GM19452 (cell line): ENCODE measurements at regions not wholly inside any gene's neighbourhood (a gene's known extent, or its start where the extent isn't known, plus 50 kb on each side); places are given as distances from the start of the nearest gene placed in this dataset.
"Not testable (repeated sequence)": the region's sequence is repeated elsewhere in the genome, so short reads cannot be mapped to it uniquely, and the experiment has no call there.

ENCODE experiments used
- ATAC-seq: cut with Tn5 transposase; IDR thresholded peaks from one replicate; pipeline ENCODE4 v1.9.1; 2021; ENCODE audit not compliant: unreplicated experiment

- ATAC-seq: no peak
Measured at GRCh38 chr1:208682664-208683013, 438.5 kb upstream of the PLXNA2 start.

GRCh38 chr1:208683141-208683540 is 439.0 kb upstream of the PLXNA2 start:
- ATAC-seq: no peak

- ATAC-seq: no peak
Measured at GRCh38 chr1:208684192-208684591, 440.0 kb upstream of the PLXNA2 start.

GRCh38 chr1:208686592-208686991 is 442.4 kb upstream of the PLXNA2 start:
- ATAC-seq: no peak

GRCh38 chr1:208688656-208689315 is 444.6 kb upstream of the PLXNA2 start:
- ATAC-seq: no peak

- no peak for ATAC-seq
Measured at GRCh38 chr1:208691012-208691411, 446.8 kb upstream of the PLXNA2 start.

GRCh38 chr1:208709981-208710380 is 465.8 kb upstream of the PLXNA2 start:
- ATAC-seq: no peak

GRCh38 chr1:208714323-208714722 is 470.1 kb upstream of the PLXNA2 start:
- no peak for ATAC-seq

- no peak for ATAC-seq
Measured at GRCh38 chr1:208717525-208717924, 473.3 kb upstream of the PLXNA2 start.

GRCh38 chr1:208722592-208722991 is 478.4 kb upstream of the PLXNA2 start:
- ATAC-seq: no peak

GRCh38 chr1:208724079-208724478 is 479.9 kb upstream of the PLXNA2 start:
- no peak for ATAC-seq

GRCh38 chr1:208728815-208729214 is 484.6 kb upstream of the PLXNA2 start:
- ATAC-seq: no peak

- ATAC-seq: peak; percentile 94
Measured at GRCh38 chr1:208731981-208732821, 488.0 kb upstream of the PLXNA2 start.

GRCh38 chr1:208737161-208737560 is 493.0 kb upstream of the PLXNA2 start:
- no peak for ATAC-seq

- peak; percentile 63 for ATAC-seq
Measured at GRCh38 chr1:208737922-208738321, 493.7 kb upstream of the PLXNA2 start.

- ATAC-seq: not testable (repeated sequence)
Measured at GRCh38 chr1:208739636-208740035, 495.5 kb upstream of the PLXNA2 start.

- ATAC-seq: no peak
Measured at GRCh38 chr1:208741296-208741695, 497.1 kb upstream of the PLXNA2 start.

GRCh38 chr1:208743361-208743760 is 499.2 kb upstream of the PLXNA2 start:
- no peak for ATAC-seq

GRCh38 chr1:208747979-208748378 is 503.8 kb upstream of the PLXNA2 start:
- no peak for ATAC-seq

- ATAC-seq: no peak
Measured at GRCh38 chr1:208748387-208749165, 504.4 kb upstream of the PLXNA2 start.

- ATAC-seq: no peak
Measured at GRCh38 chr1:208756339-208756981, 512.3 kb upstream of the PLXNA2 start.
